ENCODE measurements at regions not wholly inside any gene's neighbourhood (a gene's known extent, or its start where the extent isn't known, plus 50 kb on each side); places are given as distances from the start of the nearest gene placed in this dataset.

- no peak for DNase-seq
Measured at GRCh38 chr11:115912484-115912945, 408.3 kb upstream of the CADM1 start.

GRCh38 chr11:115911613-115912346 is 407.6 kb upstream of the CADM1 start:
- DNase-seq: no peak

GRCh38 chr11:115910379-115910778 is 406.2 kb upstream of the CADM1 start:
- DNase-seq: no peak

- no peak for DNase-seq
Measured at GRCh38 chr11:115906171-115906570, 402.0 kb upstream of the CADM1 start.

GRCh38 chr11:115905341-115906000 is 401.3 kb upstream of the CADM1 start:
- no peak for DNase-seq

GRCh38 chr11:115903179-115903578 is 399.0 kb upstream of the CADM1 start:
- DNase-seq: no peak

GRCh38 chr11:115901069-115901468 is 396.9 kb upstream of the CADM1 start:
- no peak for DNase-seq

GRCh38 chr11:115900111-115900510 is 395.9 kb upstream of the CADM1 start:
- no peak for DNase-seq

GRCh38 chr11:115897707-115898106 is 393.5 kb upstream of the CADM1 start:
- no peak for DNase-seq

- DNase-seq: no peak
Measured at GRCh38 chr11:115896084-115896483, 391.9 kb upstream of the CADM1 start.

GRCh38 chr11:115895594-115895993 is 391.4 kb upstream of the CADM1 start:
- no peak for DNase-seq

- DNase-seq: no peak
Measured at GRCh38 chr11:115894176-115894575, 390.0 kb upstream of the CADM1 start.

GRCh38 chr11:115893461-115894099 is 389.4 kb upstream of the CADM1 start:
- DNase-seq: no peak

GRCh38 chr11:115892016-115892415 is 387.8 kb upstream of the CADM1 start:
- DNase-seq: no peak

GRCh38 chr11:115891581-115891980 is 387.4 kb upstream of the CADM1 start:
- no peak for DNase-seq

- no peak for DNase-seq
Measured at GRCh38 chr11:115890500-115890899, 386.3 kb upstream of the CADM1 start.

GRCh38 chr11:115889712-115890111 is 385.5 kb upstream of the CADM1 start:
- no peak for DNase-seq

GRCh38 chr11:115887727-115888126 is 383.5 kb upstream of the CADM1 start:
- DNase-seq: no peak

GRCh38 chr11:115887316-115887715 is 383.1 kb upstream of the CADM1 start:
- DNase-seq: no peak

- DNase-seq: no peak
Measured at GRCh38 chr11:115886422-115886733, 382.2 kb upstream of the CADM1 start.

- DNase-seq: no peak
Measured at GRCh38 chr11:115885535-115886421, 381.6 kb upstream of the CADM1 start.

- no peak for DNase-seq
Measured at GRCh38 chr11:115884800-115885534, 380.8 kb upstream of the CADM1 start.

Data from stimulated activated CD4-positive, alpha-beta T cell treated with anti-CD3 and anti-CD28 coated beads, Interleukin-15, amount 100 ng/mL, for 24 hours (primary cell).